T-helper 1 cell treated with Interleukin-12 subunit alpha and Interleukin-12 subunit beta and Interleukin-4 antibody, amounts not matched to agents 30 μg/mL and 1 μg/mL, for 36 hours (primary cell): ENCODE measurements at regions not wholly inside any gene's neighbourhood (a gene's known extent, or its start where the extent isn't known, plus 50 kb on each side); places are given as distances from the start of the nearest gene placed in this dataset.

Source experiments
- H3K27ac Mint-ChIP-seq: one replicate; pipeline ENCODE4 v1.8.0; 2021; ENCODE audit warnings: mild to moderate bottlenecking, mixed read lengths
- H3K27me3 Mint-ChIP-seq: one replicate; pipeline ENCODE4 v1.8.0; 2021; ENCODE audit warnings: low read depth, mixed read lengths
- H3K36me3 Mint-ChIP-seq: one replicate; pipeline ENCODE4 v1.8.0; 2021; ENCODE audit warnings: low read depth, mixed read lengths
- H3K4me1 Mint-ChIP-seq: one replicate; pipeline ENCODE4 v1.8.0; 2021; ENCODE audit warnings: low read depth, mixed read lengths
- H3K4me3 Mint-ChIP-seq: one replicate; pipeline ENCODE4 v1.8.0; 2021; ENCODE audit warnings: mild to moderate bottlenecking, moderate library complexity, mixed read lengths
- H3K9me3 Mint-ChIP-seq: one replicate; pipeline ENCODE4 v1.8.0; 2021; ENCODE audit warnings: mixed read lengths

DNA sequence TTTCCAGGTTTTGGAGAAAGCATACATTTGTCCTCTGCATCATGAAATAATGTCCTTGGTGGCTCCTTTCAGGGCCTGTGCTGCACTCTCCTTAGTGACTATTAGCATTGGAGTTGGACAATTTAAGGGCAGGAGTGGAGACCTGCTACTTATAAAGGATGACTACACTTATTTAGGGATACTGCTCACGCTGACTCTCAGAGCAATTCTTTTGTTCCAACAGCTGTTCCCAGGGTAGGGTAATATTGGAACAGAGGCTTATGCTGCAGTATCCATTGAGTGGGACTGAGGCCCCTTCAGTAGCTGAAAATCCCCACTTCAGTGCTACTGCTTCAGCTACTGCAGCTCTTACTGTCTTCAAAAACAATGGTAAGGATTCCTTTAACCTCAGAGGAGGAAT lies 84.6 kb downstream of the GPR88 start:
- H3K27ac Mint-ChIP-seq: no peak overlapping the region
- no peaks in the 10 kb centered on the region for H3K36me3 Mint-ChIP-seq
- H3K9me3 Mint-ChIP-seq: no peaks in the 10 kb centered on the region
- no peaks in the 10 kb centered on the region for H3K4me1 Mint-ChIP-seq
- H3K4me3 Mint-ChIP-seq: no peak overlapping the region
- no peaks in the 10 kb centered on the region for H3K27me3 Mint-ChIP-seq

DNA sequence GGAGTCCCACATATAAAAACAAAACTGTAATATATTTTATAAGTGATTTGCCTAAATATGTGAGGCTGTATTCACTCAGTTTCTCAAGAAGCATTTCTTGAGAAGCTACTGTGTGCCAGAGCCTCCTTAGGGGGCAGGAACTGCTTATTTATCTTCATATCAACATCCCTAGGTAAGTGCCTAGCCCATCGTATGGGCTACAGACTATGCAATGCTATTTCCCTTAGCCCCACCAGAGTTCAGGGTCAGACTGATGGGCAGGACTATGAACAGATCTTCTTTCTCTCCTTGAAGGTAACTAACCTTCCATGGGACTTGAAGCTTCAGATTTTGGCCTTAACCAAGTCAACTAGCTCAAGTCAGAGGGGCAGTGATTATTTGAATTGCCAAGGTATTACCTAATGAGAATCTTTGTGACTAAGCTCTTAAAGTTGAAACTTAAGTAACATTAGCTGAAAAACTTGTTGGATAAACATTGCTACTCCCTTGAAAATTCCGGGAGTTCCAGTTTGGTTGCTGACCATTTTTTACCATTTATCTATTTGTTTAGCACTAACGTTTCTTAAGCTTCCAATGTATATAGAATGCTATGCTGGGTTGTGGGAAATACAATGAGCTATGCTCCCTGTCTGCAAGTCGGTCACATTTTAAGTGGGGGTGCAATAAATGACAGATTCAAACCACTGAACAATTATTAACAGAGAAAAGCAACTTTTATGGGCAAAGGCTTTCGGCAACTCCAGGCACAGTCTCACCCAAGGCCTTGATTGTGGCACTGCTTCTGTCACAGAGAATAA lies 85.2 kb downstream of the GPR88 start:
- H3K27me3 Mint-ChIP-seq: no peaks in the 10 kb centered on the region
- H3K9me3 Mint-ChIP-seq: no peaks in the 10 kb centered on the region
- H3K4me3 Mint-ChIP-seq: no peak overlapping the region
- no peaks in the 10 kb centered on the region for H3K4me1 Mint-ChIP-seq
- H3K27ac Mint-ChIP-seq: no peak overlapping the region
- H3K36me3 Mint-ChIP-seq: no peaks in the 10 kb centered on the region

- Mint-ChIP-seq H3K4me1 (no peaks in the 10 kb centered on the region), H3K4me3 (no peak overlapping the region), H3K36me3 (no peaks in the 10 kb centered on the region), H3K9me3 (no peaks in the 10 kb centered on the region), H3K27me3 (no peaks in the 10 kb centered on the region), H3K27ac (no peak overlapping the region)
Observed at GRCh38 chr1:100624886-100625610, 87.1 kb downstream of the GPR88 start.

GRCh38 chr1:100626397-100626796 lies 88.5 kb downstream of the GPR88 start:
- Mint-ChIP-seq H3K4me3 (no peak overlapping the region), H3K36me3 (no peaks in the 10 kb centered on the region), H3K27me3 (no peaks in the 10 kb centered on the region), H3K9me3 (no peaks in the 10 kb centered on the region), H3K4me1 (peaks cover 4% of the 10 kb centered on the region), H3K27ac (no peak overlapping the region)

GRCh38 chr1:100627054-100627716 lies 89.2 kb downstream of the GPR88 start:
- no peaks in the 10 kb centered on the region for H3K36me3 Mint-ChIP-seq
- no peaks in the 10 kb centered on the region for H3K27me3 Mint-ChIP-seq
- no peak overlapping the region for H3K4me3 Mint-ChIP-seq
- no peaks in the 10 kb centered on the region for H3K9me3 Mint-ChIP-seq
- H3K27ac Mint-ChIP-seq: no peak overlapping the region
- H3K4me1 Mint-ChIP-seq: peaks cover 4% of the 10 kb centered on the region

DNA sequence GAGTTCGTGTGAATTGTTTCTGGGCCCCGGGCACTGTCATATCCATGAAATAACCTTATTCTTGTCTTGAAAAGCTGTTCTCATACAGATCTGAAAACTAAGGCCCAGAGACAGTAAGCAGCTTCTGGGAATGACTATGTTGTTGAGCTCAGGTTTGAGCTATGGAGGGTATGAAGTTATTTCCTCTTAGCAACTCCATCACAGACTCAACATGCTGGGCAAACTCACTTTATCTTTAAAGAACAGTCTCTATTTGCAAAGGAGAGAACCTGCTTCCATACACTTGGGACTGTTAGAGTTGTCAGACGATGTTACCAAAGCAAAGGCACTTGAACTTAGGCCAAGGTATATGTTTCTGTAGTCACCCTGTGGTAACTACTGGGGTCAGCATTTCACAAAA lies 90.0 kb downstream of the GPR88 start:
- Mint-ChIP-seq H3K4me1 (peaks cover 4% of the 10 kb centered on the region), H3K27ac (no peak overlapping the region), H3K36me3 (no peaks in the 10 kb centered on the region), H3K4me3 (no peak overlapping the region), H3K27me3 (no peaks in the 10 kb centered on the region), H3K9me3 (no peaks in the 10 kb centered on the region)

DNA sequence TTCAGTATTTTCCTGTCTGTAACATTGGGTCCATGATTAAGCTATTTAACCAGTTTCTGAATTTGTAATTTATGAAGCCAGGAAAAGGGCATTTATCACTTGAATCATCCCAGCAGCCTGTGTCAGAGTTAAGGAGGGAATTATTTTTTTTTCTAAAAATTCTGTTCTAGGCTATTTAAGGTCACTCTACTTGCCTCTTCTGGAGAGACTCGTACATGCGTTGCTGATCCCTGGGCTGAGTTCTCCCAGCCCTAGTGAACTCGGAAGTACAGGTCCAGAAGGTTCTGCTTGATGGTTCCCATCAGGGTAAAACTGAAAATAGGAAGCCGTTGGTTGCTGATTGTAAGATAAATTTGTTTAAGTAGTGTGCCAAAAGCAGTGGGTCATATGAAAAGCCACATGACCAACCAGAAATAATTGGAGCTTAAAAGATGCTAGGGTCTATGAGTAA lies 90.7 kb downstream of the GPR88 start:
- Mint-ChIP-seq H3K27ac (no peak overlapping the region), H3K4me1 (peaks cover 4% of the 10 kb centered on the region), H3K36me3 (no peaks in the 10 kb centered on the region), H3K4me3 (no peak overlapping the region), H3K27me3 (no peaks in the 10 kb centered on the region), H3K9me3 (no peaks in the 10 kb centered on the region)

GRCh38 chr1:100629391-100629790 lies 90.2 kb upstream of the VCAM1 start:
- Mint-ChIP-seq H3K36me3 (no peaks in the 10 kb centered on the region), H3K4me1 (peaks cover 4% of the 10 kb centered on the region), H3K4me3 (no peak overlapping the region), H3K27me3 (no peaks in the 10 kb centered on the region), H3K27ac (no peak overlapping the region), H3K9me3 (no peaks in the 10 kb centered on the region)

- H3K4me1 Mint-ChIP-seq: peaks cover 4% of the 10 kb centered on the region
- H3K27me3 Mint-ChIP-seq: peaks cover 7% of the 10 kb centered on the region
- H3K4me3 Mint-ChIP-seq: no peak overlapping the region
- H3K9me3 Mint-ChIP-seq: no peaks in the 10 kb centered on the region
- no peak overlapping the region for H3K27ac Mint-ChIP-seq
- no peaks in the 10 kb centered on the region for H3K36me3 Mint-ChIP-seq
Observed at GRCh38 chr1:100631015-100631551, 88.5 kb upstream of the VCAM1 start.

DNA sequence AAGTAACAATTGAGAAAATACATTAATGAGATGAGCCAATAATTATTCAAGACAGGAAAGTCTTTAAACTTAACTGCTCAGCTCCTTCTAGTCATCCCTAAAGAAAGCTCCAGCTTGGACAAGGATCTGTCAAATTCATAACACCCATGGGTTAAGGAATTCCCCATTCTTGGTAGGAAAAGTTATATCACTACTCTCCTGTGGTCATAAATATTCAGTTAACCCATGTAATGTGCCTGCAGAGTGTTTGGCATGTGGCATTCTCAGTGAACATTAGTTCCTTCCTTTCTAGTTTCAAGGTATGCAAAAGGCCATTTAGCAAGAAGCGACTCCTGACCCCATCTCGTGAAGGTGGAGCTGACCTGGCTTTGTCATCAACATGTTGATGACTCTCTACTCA lies 76.7 kb upstream of the VCAM1 start:
- Mint-ChIP-seq H3K4me3 (no peak overlapping the region), H3K4me1 (no peaks in the 10 kb centered on the region), H3K9me3 (no peaks in the 10 kb centered on the region), H3K36me3 (no peaks in the 10 kb centered on the region), H3K27ac (no peak overlapping the region), H3K27me3 (peaks cover 5% of the 10 kb centered on the region)

DNA sequence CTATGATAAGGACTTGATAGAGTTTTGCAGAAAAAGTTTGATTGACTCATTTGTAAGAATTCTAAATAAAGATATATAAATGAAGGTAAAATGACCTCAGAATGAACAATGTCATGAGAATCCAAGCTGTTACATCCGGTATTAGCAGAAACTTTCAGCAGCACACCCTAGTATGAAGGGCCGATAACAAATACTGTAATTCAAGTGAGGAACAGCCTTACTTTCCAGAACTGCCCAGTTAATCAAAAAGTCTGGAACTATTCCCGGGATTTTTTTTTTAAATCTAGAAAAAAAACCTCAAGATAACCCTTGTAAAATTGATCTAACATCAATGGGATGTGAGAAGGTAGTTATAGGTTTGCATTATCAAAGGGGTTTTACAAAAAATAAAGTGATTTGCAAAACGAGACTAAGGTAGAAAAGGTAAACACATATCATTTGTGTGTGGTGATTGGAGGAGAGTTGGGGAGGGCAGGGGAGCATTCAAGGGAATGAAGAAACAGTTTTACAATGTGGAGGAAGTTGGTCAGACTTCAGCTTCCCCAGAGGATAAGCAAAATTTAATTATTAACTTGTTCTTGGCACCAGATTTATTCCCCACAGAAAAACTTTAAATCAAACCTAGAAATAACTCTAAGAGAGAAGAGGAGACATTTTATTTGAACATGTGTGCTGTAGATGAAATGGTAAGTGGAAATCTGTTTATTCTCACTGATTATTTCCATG lies 75.9 kb upstream of the VCAM1 start:
- Mint-ChIP-seq H3K4me3 (no peak overlapping the region), H3K27ac (no peak overlapping the region), H3K4me1 (no peaks in the 10 kb centered on the region), H3K36me3 (no peaks in the 10 kb centered on the region), H3K27me3 (peaks cover 5% of the 10 kb centered on the region), H3K9me3 (no peaks in the 10 kb centered on the region)

DNA sequence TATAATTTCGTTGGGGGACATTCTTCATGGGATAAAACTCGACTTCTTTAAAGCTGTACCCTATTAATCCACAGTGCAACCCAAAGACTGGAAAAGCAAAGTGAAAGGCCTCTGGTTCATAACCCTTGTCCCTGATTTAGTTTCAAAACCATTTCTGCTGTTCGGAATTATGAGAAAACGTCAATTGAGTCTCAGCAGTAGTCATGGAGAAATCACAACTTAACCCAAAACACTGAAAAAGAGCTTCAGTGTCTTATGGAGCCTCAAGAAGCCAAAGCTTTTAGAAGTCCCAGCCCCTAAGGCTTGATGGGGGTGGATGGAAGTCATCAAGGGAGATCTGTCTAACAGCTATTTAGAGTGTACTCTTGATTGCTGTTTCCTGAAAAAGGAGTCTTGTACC lies 73.5 kb upstream of the VCAM1 start:
- Mint-ChIP-seq H3K27me3 (no peaks in the 10 kb centered on the region), H3K27ac (no peak overlapping the region)

GRCh38 chr1:100649146-100649545 lies 70.4 kb upstream of the VCAM1 start:
- Mint-ChIP-seq H3K9me3 (peaks cover 14% of the 10 kb centered on the region), H3K27ac (no peak overlapping the region), H3K36me3 (no peaks in the 10 kb centered on the region), H3K4me3 (no peak overlapping the region), H3K27me3 (no peaks in the 10 kb centered on the region), H3K4me1 (no peaks in the 10 kb centered on the region)

More for the DNA sequence above, 73.5 kb upstream of the VCAM1 start:
- no peak overlapping the region for H3K4me3 Mint-ChIP-seq
- no peaks in the 10 kb centered on the region for H3K36me3 Mint-ChIP-seq
- H3K4me1 Mint-ChIP-seq: no peaks in the 10 kb centered on the region
- peaks cover 10% of the 10 kb centered on the region for H3K9me3 Mint-ChIP-seq
